SK-N-MC (cell line): ENCODE measurements at regions not wholly inside any gene's neighbourhood (a gene's known extent, or its start where the extent isn't known, plus 50 kb on each side); places are given as distances from the start of the nearest gene placed in this dataset.

Experiments
- EZH2 ChIP-seq: fragments of 200-600 bp; sonication (generic); IDR thresholded peaks from one replicate; pipeline ENCODE4 v1.6.1; 2017; ENCODE audit warnings: antibody characterized with exemption
- POLR2AphosphoS5 ChIP-seq: IDR thresholded peaks from 2 replicates; pipeline ENCODE4 v1.6.1; 2012; ENCODE audit warnings: mild to moderate bottlenecking, low read depth, low read length, borderline replicate concordance

- TF ChIP-seq EZH2 = no peak
- no peak for TF ChIP-seq POLR2AphosphoS5
Observed at GRCh38 chr12:60689137-60689536, 1093.3 kb downstream of the SLC16A7 start.
